ENCODE measurements at regions not wholly inside any gene's neighbourhood (a gene's known extent, or its start where the extent isn't known, plus 50 kb on each side); places are given as distances from the start of the nearest gene placed in this dataset.

- DNase-seq, result no peak
Measured at GRCh38 chr15:61522411-61522810, 293.3 kb upstream of the RORA start.

GRCh38 chr15:61521953-61522352 is 292.9 kb upstream of the RORA start:
- DNase-seq, result no peak

GRCh38 chr15:61519296-61519695 is 290.2 kb upstream of the RORA start:
- DNase-seq, result no peak

- DNase-seq, result no peak
Measured at GRCh38 chr15:61518191-61518950, 289.3 kb upstream of the RORA start.

- DNase-seq, result no peak
Measured at GRCh38 chr15:61517776-61518175, 288.7 kb upstream of the RORA start.

GRCh38 chr15:61517335-61517734 is 288.2 kb upstream of the RORA start:
- DNase-seq, result no peak

GRCh38 chr15:61511756-61512155 is 282.7 kb upstream of the RORA start:
- DNase-seq, result no peak

GRCh38 chr15:61511089-61511488 is 282.0 kb upstream of the RORA start:
- DNase-seq, result no peak

- DNase-seq, result no peak
Measured at GRCh38 chr15:61509327-61509840, 280.3 kb upstream of the RORA start.

- DNase-seq, result no peak
Measured at GRCh38 chr15:61503383-61503969, 274.4 kb upstream of the RORA start.

- no peak for DNase-seq
Measured at GRCh38 chr15:61501815-61502389, 272.8 kb upstream of the RORA start.

- no peak for DNase-seq
Measured at GRCh38 chr15:61500951-61501620, 272.0 kb upstream of the RORA start.

- no peak for DNase-seq
Measured at GRCh38 chr15:61500523-61500922, 271.4 kb upstream of the RORA start.

- DNase-seq, result no peak
Measured at GRCh38 chr15:61499376-61499775, 270.3 kb upstream of the RORA start.

- DNase-seq, result no peak
Measured at GRCh38 chr15:61489571-61489970, 260.5 kb upstream of the RORA start.

- no peak for DNase-seq
Measured at GRCh38 chr15:61483599-61483998, 254.5 kb upstream of the RORA start.

- no peak for DNase-seq
Measured at GRCh38 chr15:61481886-61482285, 252.8 kb upstream of the RORA start.

GRCh38 chr15:61480863-61481262 is 251.8 kb upstream of the RORA start:
- no peak for DNase-seq

GRCh38 chr15:61480295-61480694 is 251.2 kb upstream of the RORA start:
- no peak for DNase-seq

GRCh38 chr15:61479613-61480012 is 250.5 kb upstream of the RORA start:
- DNase-seq, result no peak

GRCh38 chr15:61476741-61477140 is 247.6 kb upstream of the RORA start:
- DNase-seq, result no peak

- no peak for DNase-seq
Measured at GRCh38 chr15:61474796-61475195, 245.7 kb upstream of the RORA start.

- DNase-seq, result no peak
Measured at GRCh38 chr15:61467823-61468222, 238.7 kb upstream of the RORA start.
